Activated naive CD4-positive, alpha-beta T cell treated with anti-CD3 and anti-CD28 coated beads, Interleukin-2, amount 50 U/mL, for 72 hours (primary cell): ENCODE measurements at regions not wholly inside any gene's neighbourhood (a gene's known extent, or its start where the extent isn't known, plus 50 kb on each side); places are given as distances from the start of the nearest gene placed in this dataset.
"Not testable (repeated sequence)": the region's sequence is repeated elsewhere in the genome, so short reads cannot be mapped to it uniquely, and the experiment has no call there.

ENCODE experiments used
- ATAC-seq, 2 donors: fragments of 150-1000 bp; cut with Tn5 transposase; 2 replicates each; pipeline ENCODE4 v1.10.0; 2021; ENCODE audit warnings: mild to moderate bottlenecking in 2 of 2, moderate library complexity in 2 of 2
- DNase-seq, 2 donors: peaks; one replicate each; pipeline ENCODE4 v3.0.0; 2021 to 2022; ENCODE audit warnings: low spot score in 2 of 2
- H3K27ac Mint-ChIP-seq, 2 donors: one replicate each; pipeline ENCODE4 v1.8.0; 2022; ENCODE audit warnings: mild to moderate bottlenecking in 2 of 2, mixed read lengths in 2 of 2
- H3K36me3 Mint-ChIP-seq, 2 donors: one replicate each; pipeline ENCODE4 v1.8.0; 2022; ENCODE audit warnings: mixed read lengths in 2 of 2
- H3K9me3 Mint-ChIP-seq, 2 donors: one replicate each; pipeline ENCODE4 v1.8.0; 2022; ENCODE audit warnings: mixed read lengths in 2 of 2

GRCh38 chr3:3355442-3355841 lies 176.0 kb upstream of the CRBN start:
- DNase-seq (no peak), ATAC-seq (no peak)
- Mint-ChIP-seq H3K36me3 (no peaks in the 10 kb centered on the region), H3K27ac (no peak overlapping the region), H3K9me3 (no peaks in the 10 kb centered on the region)

GRCh38 chr3:3353153-3353552 lies 173.7 kb upstream of the CRBN start:
- H3K36me3 Mint-ChIP-seq = no peaks in the 10 kb centered on the region
- H3K9me3 Mint-ChIP-seq = no peaks in the 10 kb centered on the region
- DNase-seq = no peak
- peak overlapping the region in 1 of 2 donors; percentile 45 for H3K27ac Mint-ChIP-seq
- no peak for ATAC-seq

- Mint-ChIP-seq H3K27ac (no peak overlapping the region), H3K36me3 (no peaks in the 10 kb centered on the region), H3K9me3 (no peaks in the 10 kb centered on the region)
- DNase-seq = no peak
- ATAC-seq = no peak
Measured at GRCh38 chr3:3351226-3351625, 171.7 kb upstream of the CRBN start.

GRCh38 chr3:3347056-3347455 lies 167.6 kb upstream of the CRBN start:
- H3K27ac Mint-ChIP-seq, H3K9me3 Mint-ChIP-seq, ATAC-seq, DNase-seq, H3K36me3 Mint-ChIP-seq: not testable (repeated sequence)

- Mint-ChIP-seq H3K9me3 (no peaks in the 10 kb centered on the region), H3K36me3 (no peaks in the 10 kb centered on the region), H3K27ac (no peak overlapping the region)
- ATAC-seq (no peak), DNase-seq (no peak)
Measured at GRCh38 chr3:3346556-3346955, 167.1 kb upstream of the CRBN start.

GRCh38 chr3:3342141-3342540 lies 162.7 kb upstream of the CRBN start:
- no peaks in the 10 kb centered on the region for H3K9me3 Mint-ChIP-seq
- H3K36me3 Mint-ChIP-seq = no peaks in the 10 kb centered on the region
- no peak overlapping the region for H3K27ac Mint-ChIP-seq
- no peak for ATAC-seq
- no peak for DNase-seq

GRCh38 chr3:3340965-3341895 lies 161.7 kb upstream of the CRBN start:
- no peak overlapping the region for H3K27ac Mint-ChIP-seq
- no peak for ATAC-seq

GRCh38 chr3:3340526-3340925 lies 161.0 kb upstream of the CRBN start:
- DNase-seq = no peak
- no peak for ATAC-seq
- no peaks in the 10 kb centered on the region for H3K9me3 Mint-ChIP-seq
- H3K27ac Mint-ChIP-seq = no peak overlapping the region
- no peaks in the 10 kb centered on the region for H3K36me3 Mint-ChIP-seq

More at GRCh38 chr3:3340965-3341895, 161.7 kb upstream of the CRBN start:
- DNase-seq = no peak
- H3K36me3 Mint-ChIP-seq = no peaks in the 10 kb centered on the region
- H3K9me3 Mint-ChIP-seq = no peaks in the 10 kb centered on the region

GRCh38 chr3:3335903-3336302 lies 156.4 kb upstream of the CRBN start:
- no peak for DNase-seq
- no peaks in the 10 kb centered on the region for H3K36me3 Mint-ChIP-seq
- no peaks in the 10 kb centered on the region for H3K9me3 Mint-ChIP-seq
- H3K27ac Mint-ChIP-seq = no peak overlapping the region
- no peak for ATAC-seq

GRCh38 chr3:3334491-3334890 lies 155.0 kb upstream of the CRBN start:
- Mint-ChIP-seq H3K27ac (no peak overlapping the region), H3K9me3 (no peaks in the 10 kb centered on the region), H3K36me3 (no peaks in the 10 kb centered on the region)
- ATAC-seq (no peak), DNase-seq (no peak)

GRCh38 chr3:3333571-3333970 lies 154.1 kb upstream of the CRBN start:
- ATAC-seq (no peak), DNase-seq (no peak)
- H3K9me3 Mint-ChIP-seq = no peaks in the 10 kb centered on the region
- H3K36me3 Mint-ChIP-seq = no peaks in the 10 kb centered on the region
- no peak overlapping the region for H3K27ac Mint-ChIP-seq

GRCh38 chr3:3316521-3316920 lies 137.0 kb upstream of the CRBN start:
- H3K27ac Mint-ChIP-seq = no peak overlapping the region
- peaks cover 5 to 7% of the 10 kb centered on the region in 2 donors for H3K9me3 Mint-ChIP-seq
- peaks cover 0 to 8% of the 10 kb centered on the region in 2 donors for H3K36me3 Mint-ChIP-seq
- no peak for DNase-seq
- no peak for ATAC-seq

- H3K9me3 Mint-ChIP-seq = peaks cover 5 to 7% of the 10 kb centered on the region in 2 donors
Measured at GRCh38 chr3:3315846-3316245, 136.4 kb upstream of the CRBN start.

GRCh38 chr3:3309887-3310286 lies 130.4 kb upstream of the CRBN start:
- H3K27ac Mint-ChIP-seq = no peak overlapping the region
- H3K9me3 Mint-ChIP-seq = no peaks in the 10 kb centered on the region

More at GRCh38 chr3:3315846-3316245, 136.4 kb upstream of the CRBN start:
- ATAC-seq (no peak), DNase-seq (no peak)
- Mint-ChIP-seq H3K27ac (no peak overlapping the region), H3K36me3 (peaks cover 0 to 8% of the 10 kb centered on the region in 2 donors)

GRCh38 chr3:3308809-3309208 lies 129.3 kb upstream of the CRBN start:
- Mint-ChIP-seq H3K27ac (no peak overlapping the region), H3K9me3 (no peaks in the 10 kb centered on the region), H3K36me3 (no peaks in the 10 kb centered on the region)
- DNase-seq = no peak
- ATAC-seq = no peak

More at GRCh38 chr3:3309887-3310286, 130.4 kb upstream of the CRBN start:
- ATAC-seq (no peak), DNase-seq (no peak)
- H3K36me3 Mint-ChIP-seq = no peaks in the 10 kb centered on the region

- no peak overlapping the region for H3K27ac Mint-ChIP-seq
- peaks cover 0 to 4% of the 10 kb centered on the region in 2 donors for H3K9me3 Mint-ChIP-seq
- ATAC-seq = no peak
- H3K36me3 Mint-ChIP-seq = no peaks in the 10 kb centered on the region
- DNase-seq = no peak
Measured at GRCh38 chr3:3307491-3307890, 128.0 kb upstream of the CRBN start.

- no peaks in the 10 kb centered on the region for H3K36me3 Mint-ChIP-seq
- ATAC-seq = no peak
- H3K9me3 Mint-ChIP-seq = peaks cover 0 to 8% of the 10 kb centered on the region in 2 donors
- DNase-seq = no peak
- H3K27ac Mint-ChIP-seq = no peak overlapping the region
Measured at GRCh38 chr3:3305841-3306240, 126.3 kb upstream of the CRBN start.

GRCh38 chr3:3305084-3305483 lies 125.6 kb upstream of the CRBN start:
- DNase-seq = no peak
- no peak for ATAC-seq
- H3K9me3 Mint-ChIP-seq = peaks cover 0 to 8% of the 10 kb centered on the region in 2 donors
- H3K27ac Mint-ChIP-seq = no peak overlapping the region
- no peaks in the 10 kb centered on the region for H3K36me3 Mint-ChIP-seq
